ENCODE measurements at regions not wholly inside any gene's neighbourhood (a gene's known extent, or its start where the extent isn't known, plus 50 kb on each side); places are given as distances from the start of the nearest gene placed in this dataset.

GRCh38 chr22:48240935-48241230, 1478.4 kb downstream of the TBC1D22A start:
- 92% methylated on average over 6 of the region's 8 CpGs for WGBS (ENCODE audit: insufficient coverage)
- Histone ChIP-seq H3K79me2 (ENCODE audit: control insufficient read depth, insufficient read depth, low read length) (no peaks in the 10 kb centered on the region), H3K27ac (ENCODE audit: low read length in 2 of 2) (no peak overlapping the region), H3K4me2 (replicated peaks; ENCODE audit: low read depth, low read length, poor library complexity, severe bottlenecking) (no peak overlapping the region), H2AFZ (ENCODE audit: insufficient read depth, low read depth, low read length, poor library complexity, severe bottlenecking) (no peak overlapping the region), H4K20me1 (ENCODE audit: control insufficient read depth, insufficient read depth, low read length, poor library complexity, severe bottlenecking) (no peaks in the 10 kb centered on the region), H3K4me1 (ENCODE audit: control insufficient read depth in 2 of 2, insufficient read depth in 2 of 2, low read length in 2 of 2) (peaks cover 15 to 25% of the 10 kb centered on the region in 2 donors), H3K4me3 (ENCODE audit: control extremely low read depth in 1 of 5, extremely low read depth in 1 of 5, insufficient read depth in 1 of 5, low read depth in 2 of 5, low read length in 4 of 5) (no peak overlapping the region), H3K36me3 (replicated peaks in 1 of 2; ENCODE audit: control extremely low read depth in 1 of 2, control insufficient read depth in 1 of 2, extremely low read depth in 1 of 2, insufficient read depth in 2 of 2, low read length in 1 of 2) (no peaks in the 10 kb centered on the region), H3K9ac (ENCODE audit: low read length) (no peak overlapping the region), H3K9me3 (ENCODE audit: control extremely low read depth in 1 of 3, control insufficient read depth in 2 of 3, insufficient read depth in 1 of 3, low read length in 2 of 3) (peaks cover 0 to 24% (median 0%) of the 10 kb centered on the region in 3 donors), H3K27me3 (replicated peaks in 1 of 4; ENCODE audit: control extremely low read depth in 1 of 4, control insufficient read depth in 3 of 4, insufficient read depth in 4 of 4, low read length in 3 of 4) (peaks cover 0 to 8% (median 2%) of the 10 kb centered on the region in 4 experiments)
- no peak for TF ChIP-seq EZH2 (IDR thresholded peaks at IDR 0.05; ENCODE audit: borderline replicate concordance, insufficient read depth, low read depth, low read length, poor library complexity, severe bottlenecking)
- TF ChIP-seq CTCF (IDR thresholded peaks at IDR 0.05) = no peak
- intact Hi-C loops (cut with micrococcal nuclease) = no loop called here
- CTCF ChIA-PET = interaction anchor here (0.6 kb wide), 1 partner anchor 920 kb away, joined by 4 read pairs; no protein-coding TSS in a partner anchor
- Mint-ChIP-seq H3K4me1 (peaks cover 9% of the 10 kb centered on the region), H3K27ac (no peak overlapping the region), H3K4me3 (no peak overlapping the region), H3K9me3 (ENCODE audit: insufficient read depth) (no peaks in the 10 kb centered on the region), H3K27me3 (peaks cover 4% of the 10 kb centered on the region)
- DNase-seq (no peak), ATAC-seq (ENCODE audit: low read depth) (no peak)
- POLR2A ChIA-PET = no interaction called here

GRCh38 chr22:48240148-48240934, 1477.9 kb downstream of the TBC1D22A start:
- ChIA-PET POLR2A (no interaction called here), CTCF (interaction anchor here (0.6 kb wide), 1 partner anchor 919 kb away, joined by 4 read pairs; no protein-coding TSS in a partner anchor)
- no peaks in the 10 kb centered on the region for H3K36me3 ChIP-seq (replicated peaks in 1 of 2; ENCODE audit: control extremely low read depth in 1 of 2, control insufficient read depth in 1 of 2, extremely low read depth in 1 of 2, insufficient read depth in 2 of 2, low read length in 1 of 2)
- WGBS (ENCODE audit: insufficient coverage) = 89% methylated on average over 12 of the region's 13 CpGs
- H3K9me3 ChIP-seq (ENCODE audit: control extremely low read depth in 1 of 3, control insufficient read depth in 2 of 3, insufficient read depth in 1 of 3, low read length in 2 of 3) = peaks cover 0 to 27% (median 1%) of the 10 kb centered on the region in 3 donors
- Mint-ChIP-seq H3K27me3 (peaks cover 7% of the 10 kb centered on the region), H3K4me1 (peaks cover 9% of the 10 kb centered on the region), H3K4me3 (no peak overlapping the region), H3K9me3 (ENCODE audit: insufficient read depth) (no peaks in the 10 kb centered on the region), H3K27ac (no peak overlapping the region)
- peaks cover 15 to 24% of the 10 kb centered on the region in 2 donors for H3K4me1 ChIP-seq (ENCODE audit: control insufficient read depth in 2 of 2, insufficient read depth in 2 of 2, low read length in 2 of 2)
- intact Hi-C loops (cut with micrococcal nuclease) = no loop called here
- no peak overlapping the region for H3K9ac ChIP-seq (ENCODE audit: low read length)
- H3K27me3 ChIP-seq (replicated peaks in 1 of 4; ENCODE audit: control extremely low read depth in 1 of 4, control insufficient read depth in 3 of 4, insufficient read depth in 4 of 4, low read length in 3 of 4) = peaks cover 0 to 8% (median 2%) of the 10 kb centered on the region in 4 experiments
- no peak overlapping the region for H2AFZ ChIP-seq (ENCODE audit: insufficient read depth, low read depth, low read length, poor library complexity, severe bottlenecking)
- no peak overlapping the region for H3K4me3 ChIP-seq (ENCODE audit: control extremely low read depth in 1 of 5, extremely low read depth in 1 of 5, insufficient read depth in 1 of 5, low read depth in 2 of 5, low read length in 4 of 5)
- no peak for TF ChIP-seq EZH2 (IDR thresholded peaks at IDR 0.05; ENCODE audit: borderline replicate concordance, insufficient read depth, low read depth, low read length, poor library complexity, severe bottlenecking)
- no peak for TF ChIP-seq CTCF (IDR thresholded peaks at IDR 0.05)
- H3K79me2 ChIP-seq (ENCODE audit: control insufficient read depth, insufficient read depth, low read length) = no peaks in the 10 kb centered on the region
- no peak for DNase-seq
- no peaks in the 10 kb centered on the region for H4K20me1 ChIP-seq (ENCODE audit: control insufficient read depth, insufficient read depth, low read length, poor library complexity, severe bottlenecking)
- H3K27ac ChIP-seq (ENCODE audit: low read length in 2 of 2) = no peak overlapping the region
- no peak for ATAC-seq (ENCODE audit: low read depth)
- no peak overlapping the region for H3K4me2 ChIP-seq (replicated peaks; ENCODE audit: low read depth, low read length, poor library complexity, severe bottlenecking)
